ENCODE measurements at regions not wholly inside any gene's neighbourhood (a gene's known extent, or its start where the extent isn't known, plus 50 kb on each side); places are given as distances from the start of the nearest gene placed in this dataset.

DNA sequence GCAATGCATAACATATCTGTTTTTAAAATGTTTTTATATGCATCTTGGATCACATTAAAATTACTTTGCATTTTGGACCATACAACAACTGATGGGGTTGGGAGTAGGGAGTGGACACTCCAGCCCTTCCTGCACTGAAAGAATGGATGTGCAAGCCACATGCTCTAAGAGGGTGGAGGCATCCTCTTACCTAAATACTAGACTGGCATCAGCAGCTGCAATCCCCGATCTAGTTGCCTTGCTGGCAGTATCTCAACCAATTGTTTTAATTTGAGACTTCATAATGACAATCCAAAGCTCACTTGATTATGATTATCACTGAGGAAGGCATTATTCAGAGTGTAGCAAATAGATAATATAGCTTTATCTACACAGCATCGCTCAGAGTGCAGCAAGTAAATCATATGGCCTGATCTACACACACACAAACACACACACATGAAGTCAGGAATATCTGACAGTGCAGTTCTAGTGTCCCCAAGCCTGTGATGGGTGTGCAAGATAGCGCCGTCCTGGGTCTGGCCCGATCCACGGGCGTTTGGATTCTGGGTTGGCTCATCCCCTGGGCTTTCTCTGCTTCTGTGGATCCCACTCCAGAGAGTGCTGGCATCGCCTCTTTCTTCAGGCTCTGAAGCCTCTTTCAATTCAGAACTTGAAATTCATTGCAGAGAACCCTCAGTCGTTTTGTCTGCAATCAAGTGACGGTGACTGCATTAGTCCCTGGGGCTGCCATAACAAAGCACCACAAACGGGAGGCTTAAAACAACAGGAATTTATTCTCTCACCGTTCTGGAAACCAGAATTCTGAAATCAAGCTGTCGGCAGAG, 181.3 kb downstream of the ETS2 start:
- H3K4me1 ChIP-seq (replicated peaks), result peaks cover 25% of the 10 kb centered on the region
- TF ChIP-seq POLR2AphosphoS5 (IDR thresholded peaks at IDR 0.05) (no peak), POLR2A (IDR thresholded peaks at IDR 0.05) (no peak)
- TF ChIP-seq, protein P1, sequence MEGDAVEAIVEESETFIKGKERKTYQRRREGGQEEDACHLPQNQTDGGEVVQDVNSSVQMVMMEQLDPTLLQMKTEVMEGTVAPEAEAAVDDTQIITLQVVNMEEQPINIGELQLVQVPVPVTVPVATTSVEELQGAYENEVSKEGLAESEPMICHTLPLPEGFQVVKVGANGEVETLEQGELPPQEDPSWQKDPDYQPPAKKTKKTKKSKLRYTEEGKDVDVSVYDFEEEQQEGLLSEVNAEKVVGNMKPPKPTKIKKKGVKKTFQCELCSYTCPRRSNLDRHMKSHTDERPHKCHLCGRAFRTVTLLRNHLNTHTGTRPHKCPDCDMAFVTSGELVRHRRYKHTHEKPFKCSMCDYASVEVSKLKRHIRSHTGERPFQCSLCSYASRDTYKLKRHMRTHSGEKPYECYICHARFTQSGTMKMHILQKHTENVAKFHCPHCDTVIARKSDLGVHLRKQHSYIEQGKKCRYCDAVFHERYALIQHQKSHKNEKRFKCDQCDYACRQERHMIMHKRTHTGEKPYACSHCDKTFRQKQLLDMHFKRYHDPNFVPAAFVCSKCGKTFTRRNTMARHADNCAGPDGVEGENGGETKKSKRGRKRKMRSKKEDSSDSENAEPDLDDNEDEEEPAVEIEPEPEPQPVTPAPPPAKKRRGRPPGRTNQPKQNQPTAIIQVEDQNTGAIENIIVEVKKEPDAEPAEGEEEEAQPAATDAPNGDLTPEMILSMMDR (IDR thresholded peaks at IDR 0.05), result no peak
- no peak for DNase-seq (ENCODE audit: low spot score)
- H3K36me3 ChIP-seq, result no peaks in the 10 kb centered on the region
- H3K9me3 ChIP-seq, result no peaks in the 10 kb centered on the region
- no peak overlapping the region for H3K4me3 ChIP-seq
- H3K27ac ChIP-seq, result no peak overlapping the region
- intact Hi-C loops (cut with DNase I), result no loop called here
- H3K27me3 ChIP-seq (replicated peaks; ENCODE audit: insufficient read depth), result peaks cover 5% of the 10 kb centered on the region
- 75% methylated on average over 13 of the region's 13 CpGs for WGBS

DNA sequence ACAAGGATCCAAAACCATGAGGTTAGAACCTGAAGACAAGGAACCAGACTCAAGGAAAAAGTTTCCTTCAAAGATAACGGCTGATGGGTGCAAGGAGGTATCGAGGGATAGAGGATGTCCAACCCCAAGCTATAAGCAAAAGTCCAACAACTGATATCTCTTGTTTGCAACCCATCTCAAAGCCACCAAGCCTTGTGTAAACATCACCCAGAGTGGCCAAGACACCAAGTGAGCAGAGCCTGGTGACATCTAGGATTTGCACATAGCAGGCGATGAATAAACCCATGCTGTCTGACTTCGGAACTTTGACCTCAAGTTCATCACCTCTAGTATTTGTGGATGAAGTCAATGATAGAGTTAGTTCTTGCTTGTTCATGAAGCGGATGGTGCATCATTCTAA, 180.7 kb downstream of the ETS2 start:
- 100% methylated on average over 5 of the region's 5 CpGs for WGBS
- Histone ChIP-seq H3K9me3 (no peaks in the 10 kb centered on the region), H3K36me3 (no peaks in the 10 kb centered on the region), H3K27ac (peak overlapping the region in 1 of 2 donors; percentile 49), H3K4me1 (replicated peaks) (peaks cover 25% of the 10 kb centered on the region), H3K4me3 (no peak overlapping the region), H3K27me3 (replicated peaks; ENCODE audit: insufficient read depth) (peaks cover 4% of the 10 kb centered on the region)
- no peak for DNase-seq (ENCODE audit: low spot score)
- TF ChIP-seq POLR2AphosphoS5 (IDR thresholded peaks at IDR 0.05) (no peak), POLR2A (IDR thresholded peaks at IDR 0.05) (no peak)
- TF ChIP-seq, protein P1 (IDR thresholded peaks at IDR 0.05), result no peak
- intact Hi-C loops (cut with DNase I), result no loop called here

DNA sequence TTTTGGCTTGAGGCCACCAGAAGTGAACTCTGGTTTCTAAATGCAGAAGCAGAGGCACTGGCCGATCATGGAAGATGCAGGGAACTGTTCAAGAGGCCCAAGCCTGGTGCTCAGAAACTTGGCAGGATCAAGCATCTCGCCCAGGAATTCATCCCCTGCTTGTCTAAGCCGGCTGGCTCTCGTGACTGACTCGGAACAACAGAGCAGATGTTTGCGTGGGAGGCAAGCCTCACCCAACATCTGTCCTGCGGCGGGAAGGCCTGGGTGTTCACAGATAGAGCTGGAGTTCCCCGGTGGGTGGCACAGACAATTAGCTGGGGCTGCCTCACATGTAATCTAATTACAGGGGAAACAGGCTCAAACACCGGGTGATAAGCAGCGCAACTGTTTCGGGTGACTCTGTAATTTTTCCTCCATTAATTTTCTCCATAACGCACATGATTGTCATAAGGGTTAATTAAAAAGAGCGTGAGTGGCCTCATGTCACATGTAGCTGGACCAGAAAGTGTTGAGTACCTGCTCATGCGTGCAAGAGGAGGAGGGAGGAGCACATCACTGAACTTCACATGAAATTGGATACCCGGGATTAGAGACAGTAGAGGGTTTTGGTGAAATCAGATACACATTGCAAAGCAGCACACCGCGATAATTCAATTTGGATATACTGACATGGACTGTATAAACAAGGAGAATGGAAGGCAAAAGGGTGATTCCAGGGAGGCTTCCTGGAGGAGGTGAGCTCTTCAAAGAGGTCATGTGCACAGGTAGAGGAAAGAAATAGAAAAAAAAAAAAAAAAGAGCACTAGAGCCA, 180.0 kb downstream of the ETS2 start:
- WGBS, result 30% methylated on average over 16 of the region's 18 CpGs

DNA sequence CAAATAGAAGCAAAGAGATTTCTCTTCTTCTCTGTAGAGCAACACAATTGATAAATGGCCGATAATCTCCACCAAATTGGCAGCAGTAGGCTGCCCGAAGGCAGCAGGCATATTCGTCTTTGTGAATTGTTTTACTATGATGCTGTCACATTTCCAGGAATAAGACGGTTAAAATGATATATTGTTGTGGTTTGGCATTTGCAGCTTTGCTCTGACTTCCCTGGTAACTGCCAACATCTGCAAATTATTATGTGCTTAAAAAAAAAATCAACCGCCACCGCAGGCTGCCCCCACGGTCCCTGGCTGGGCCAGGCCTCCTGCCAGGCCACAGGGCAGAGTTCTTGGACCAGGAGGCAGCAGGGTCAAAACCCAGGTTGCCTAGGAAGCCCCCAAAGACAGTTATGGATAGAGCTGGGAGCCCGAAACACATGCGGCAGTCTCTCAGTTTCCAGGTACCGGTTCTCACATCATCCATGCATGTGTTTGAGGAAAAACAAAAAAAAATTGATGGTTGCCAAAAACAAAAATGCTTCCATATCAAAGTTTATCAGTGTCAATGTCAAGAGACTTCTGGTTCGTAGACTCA, 179.3 kb downstream of the ETS2 start:
- no peak for DNase-seq (ENCODE audit: low spot score)
- Histone ChIP-seq H3K36me3 (no peaks in the 10 kb centered on the region), H3K27me3 (replicated peaks; ENCODE audit: insufficient read depth) (peaks cover 7% of the 10 kb centered on the region), H3K4me3 (no peak overlapping the region), H3K27ac (peak overlapping the region; percentile 34 to 49), H3K4me1 (replicated peaks) (peaks cover 19% of the 10 kb centered on the region), H3K9me3 (no peaks in the 10 kb centered on the region)
- intact Hi-C loops (cut with DNase I), result no loop called here
- 13% methylated on average over 11 of the region's 11 CpGs for WGBS
- TF ChIP-seq, protein P1 (IDR thresholded peaks at IDR 0.05), result no peak
- no peak for TF ChIP-seq POLR2A (IDR thresholded peaks at IDR 0.05)
- TF ChIP-seq POLR2AphosphoS5 (IDR thresholded peaks at IDR 0.05), result peak; percentile 31

More for the DNA sequence above, 180.0 kb downstream of the ETS2 start:
- intact Hi-C loops (cut with DNase I), result no loop called here
- TF ChIP-seq POLR2A (IDR thresholded peaks at IDR 0.05) (no peak), POLR2AphosphoS5 (IDR thresholded peaks at IDR 0.05) (peak; percentile 54)
- no peak overlapping the region for H3K4me3 ChIP-seq
- DNase-seq (ENCODE audit: low spot score), result peak; percentile 61
- no peaks in the 10 kb centered on the region for H3K36me3 ChIP-seq
- peaks cover 25% of the 10 kb centered on the region for H3K4me1 ChIP-seq (replicated peaks)
- no peaks in the 10 kb centered on the region for H3K9me3 ChIP-seq
- peak overlapping the region; percentile 34 to 49 for H3K27ac ChIP-seq
- H3K27me3 ChIP-seq (replicated peaks; ENCODE audit: insufficient read depth), result peaks cover 7% of the 10 kb centered on the region

DNA sequence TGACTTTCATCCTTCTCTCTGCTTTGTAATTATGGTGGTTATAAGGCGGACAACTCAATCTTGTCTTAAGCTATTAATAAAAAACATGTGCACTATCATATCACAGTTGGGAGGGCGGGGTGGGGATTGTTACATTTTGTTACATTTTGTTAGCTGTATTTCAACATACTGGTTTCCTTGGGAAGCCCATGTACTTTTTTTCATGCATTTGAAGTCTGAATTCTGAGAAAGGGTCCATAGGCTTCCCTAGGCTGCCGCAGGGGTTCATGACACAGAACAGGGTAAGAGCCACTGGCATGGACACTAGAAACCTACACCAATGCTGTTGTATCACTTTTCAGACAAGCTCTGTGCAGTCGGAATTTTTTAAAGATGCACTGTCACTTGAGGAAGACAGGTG, 178.8 kb downstream of the ETS2 start:
- peaks cover 7% of the 10 kb centered on the region for H3K27me3 ChIP-seq (replicated peaks; ENCODE audit: insufficient read depth)
- H3K36me3 ChIP-seq, result no peaks in the 10 kb centered on the region
- WGBS, result 54% methylated on average over 4 of the region's 4 CpGs
- H3K4me1 ChIP-seq (replicated peaks), result peaks cover 14% of the 10 kb centered on the region
- peak overlapping the region; percentile 34 to 49 for H3K27ac ChIP-seq
- TF ChIP-seq, protein P1 (IDR thresholded peaks at IDR 0.05), result no peak
- TF ChIP-seq POLR2A (IDR thresholded peaks at IDR 0.05) (no peak), POLR2AphosphoS5 (IDR thresholded peaks at IDR 0.05) (no peak)
- intact Hi-C loops (cut with DNase I), result no loop called here
- H3K4me3 ChIP-seq, result no peak overlapping the region
- DNase-seq (ENCODE audit: low spot score), result no peak
- H3K9me3 ChIP-seq, result no peaks in the 10 kb centered on the region

Data from prostate gland (tissue), 2 donors.